GM18870 (cell line): ENCODE measurements at regions not wholly inside any gene's neighbourhood (a gene's known extent, or its start where the extent isn't known, plus 50 kb on each side); places are given as distances from the start of the nearest gene placed in this dataset.
"Not testable (repeated sequence)": the region's sequence is repeated elsewhere in the genome, so short reads cannot be mapped to it uniquely, and the experiment has no call there.

Source experiments
- ATAC-seq: cut with Tn5 transposase; IDR thresholded peaks from one replicate; pipeline ENCODE4 v1.9.1; 2021; ENCODE audit warnings: moderate library complexity; ENCODE audit not compliant: unreplicated experiment

DNA sequence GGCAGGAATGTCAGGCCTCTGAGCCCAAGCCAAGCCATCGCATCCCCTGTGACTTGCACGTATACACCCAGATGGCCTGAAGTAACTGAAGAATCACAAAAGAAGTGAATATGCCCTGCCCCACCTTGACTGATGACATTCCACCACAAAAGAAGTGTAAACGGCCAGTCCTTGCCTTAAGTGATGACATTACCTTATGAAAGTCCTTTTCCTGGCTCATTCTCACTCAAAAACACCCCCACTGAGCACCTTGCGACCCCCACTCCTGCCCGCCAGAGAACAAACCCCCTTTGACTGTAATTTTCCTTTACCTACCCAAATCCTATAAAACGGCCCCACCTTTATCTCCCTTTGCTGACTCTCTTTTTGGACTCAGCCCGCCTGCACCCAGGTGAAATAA is 185.8 kb upstream of the MEIS1 start:
- ATAC-seq = not testable (repeated sequence)

DNA sequence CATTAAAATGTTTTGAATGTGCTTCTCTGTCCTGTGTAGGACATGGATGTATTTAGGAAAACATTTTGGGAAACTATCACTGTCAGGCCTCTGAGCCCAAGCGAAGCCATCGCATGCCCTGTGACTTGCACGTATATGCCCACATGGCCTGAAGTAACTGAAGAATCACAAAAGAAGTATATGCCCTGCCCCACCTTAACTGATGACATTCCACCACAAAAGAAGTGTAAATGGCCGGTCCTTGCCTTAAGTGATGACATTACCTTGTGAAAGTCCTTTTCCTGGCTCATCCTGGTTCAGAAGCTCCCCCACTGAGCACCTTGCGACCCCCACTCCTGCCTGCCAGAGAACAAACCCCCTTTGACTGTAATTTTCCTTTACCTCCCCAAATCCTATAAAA is 191.1 kb upstream of the MEIS1 start:
- ATAC-seq = not testable (repeated sequence)

DNA sequence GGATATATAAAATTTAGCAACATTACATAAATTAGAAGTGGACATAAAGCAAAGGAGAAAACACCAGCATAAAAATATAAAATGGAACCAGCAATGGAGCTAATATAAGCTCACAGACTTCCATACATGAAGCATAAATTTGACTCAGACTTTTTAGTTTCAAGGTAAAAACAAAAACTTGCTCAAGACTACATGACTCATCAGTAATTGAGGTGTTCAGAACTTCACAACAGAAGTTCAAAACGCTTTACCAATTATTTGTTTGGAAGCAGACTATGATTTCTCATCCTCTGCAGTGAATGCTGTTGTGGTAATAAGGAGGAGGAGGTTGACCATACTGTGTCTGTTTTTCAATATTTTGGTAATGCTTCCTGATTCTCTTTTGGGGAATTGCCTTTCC is 192.0 kb upstream of the MEIS1 start:
- ATAC-seq = not testable (repeated sequence)

DNA sequence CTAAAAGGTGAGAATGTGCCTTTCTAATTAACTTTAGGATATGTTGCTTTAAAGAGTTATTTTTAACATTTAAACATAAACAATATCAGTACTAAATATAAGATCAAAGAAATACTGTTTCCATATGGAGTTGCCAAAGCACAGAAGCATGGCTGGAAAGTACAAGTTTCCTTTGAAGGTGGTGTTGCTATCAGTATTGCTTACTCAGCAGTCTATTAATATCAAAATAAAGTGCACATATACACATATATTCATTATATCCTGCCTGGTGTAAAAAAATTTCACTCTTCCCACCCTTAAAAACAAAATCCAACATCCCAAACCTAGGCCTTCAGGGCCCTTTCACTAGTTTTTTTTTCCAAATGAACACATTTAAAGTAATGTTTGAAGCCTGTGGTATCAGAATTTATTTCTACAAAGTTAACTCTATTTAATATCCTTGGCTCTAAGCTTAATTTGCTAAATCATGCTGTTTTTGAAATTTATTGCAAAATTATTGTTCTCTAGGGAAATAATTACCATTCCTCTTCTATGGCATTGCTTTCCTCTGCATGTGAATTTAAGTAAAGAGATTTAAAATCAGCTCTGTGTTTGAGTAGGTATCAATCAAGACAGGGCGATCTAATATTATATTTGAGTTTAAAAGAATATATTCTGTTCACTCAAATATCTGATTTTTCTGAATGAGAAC is 192.7 kb upstream of the MEIS1 start:
- no peak for ATAC-seq

DNA sequence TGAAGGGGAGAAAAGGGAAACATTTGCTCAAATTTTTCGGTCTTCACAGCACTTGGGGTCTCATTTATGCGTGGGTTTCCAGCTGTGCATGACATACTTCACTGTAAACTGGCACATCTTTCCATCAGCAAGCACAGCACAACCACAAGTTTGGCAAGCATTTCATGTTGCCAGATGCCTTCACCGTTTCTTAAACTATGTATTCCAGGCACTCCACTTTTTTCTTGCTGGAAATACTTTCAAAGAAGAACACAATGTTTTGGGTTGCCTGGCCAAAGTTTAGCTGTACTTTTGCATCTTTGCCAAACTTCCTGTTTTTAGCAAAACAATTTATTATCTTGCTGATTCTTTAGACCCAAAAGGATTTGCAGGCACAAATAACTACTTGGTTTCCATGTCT is 194.6 kb upstream of the MEIS1 start:
- ATAC-seq = no peak

DNA sequence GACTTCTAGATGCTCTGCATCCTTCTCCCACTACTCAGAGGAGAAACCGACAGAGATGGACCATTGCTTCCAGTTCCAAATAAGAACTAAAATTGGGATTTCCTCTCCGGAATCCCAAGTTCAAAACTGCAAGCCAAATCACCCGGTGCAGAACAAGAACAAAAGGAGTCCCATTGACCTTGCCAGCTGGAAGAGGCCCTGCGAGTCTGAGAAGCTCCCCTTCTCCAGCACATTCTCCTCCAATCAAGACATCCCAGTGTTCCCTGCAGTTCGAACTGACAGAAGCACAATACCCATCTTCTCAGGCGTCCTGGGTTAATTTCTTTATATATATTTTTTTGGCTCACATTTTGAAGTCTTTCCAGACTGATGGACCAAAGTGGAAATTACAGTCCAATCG is 195.3 kb upstream of the MEIS1 start:
- no peak for ATAC-seq

DNA sequence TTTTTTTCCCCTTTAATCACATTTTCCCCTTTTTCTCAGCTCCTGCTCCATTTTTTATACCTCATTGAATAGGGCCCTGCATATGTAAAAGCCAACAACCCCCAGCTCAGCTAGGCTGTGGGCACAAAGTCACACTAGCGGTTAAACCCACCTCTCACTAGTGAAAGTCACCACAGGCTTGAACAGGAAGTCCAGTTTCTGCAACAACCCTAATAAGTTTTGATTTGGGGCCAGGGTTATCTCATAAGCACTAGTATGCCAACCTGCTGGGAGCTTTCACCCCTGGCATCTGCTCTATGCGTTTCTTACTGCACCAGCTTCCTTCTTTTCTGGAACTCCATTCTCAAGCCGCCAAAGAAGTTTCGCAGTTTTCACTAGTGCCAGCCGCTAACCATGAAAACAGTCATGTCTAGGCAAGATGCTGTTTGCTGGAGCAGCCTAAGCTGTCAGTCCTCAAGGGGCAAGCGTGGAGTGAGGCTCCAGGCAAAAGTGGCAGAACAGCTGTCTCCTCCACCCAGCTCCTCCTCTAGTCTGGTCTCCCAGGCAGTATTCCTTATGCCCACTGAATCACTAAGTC is 197.0 kb upstream of the MEIS1 start:
- no peak for ATAC-seq

DNA sequence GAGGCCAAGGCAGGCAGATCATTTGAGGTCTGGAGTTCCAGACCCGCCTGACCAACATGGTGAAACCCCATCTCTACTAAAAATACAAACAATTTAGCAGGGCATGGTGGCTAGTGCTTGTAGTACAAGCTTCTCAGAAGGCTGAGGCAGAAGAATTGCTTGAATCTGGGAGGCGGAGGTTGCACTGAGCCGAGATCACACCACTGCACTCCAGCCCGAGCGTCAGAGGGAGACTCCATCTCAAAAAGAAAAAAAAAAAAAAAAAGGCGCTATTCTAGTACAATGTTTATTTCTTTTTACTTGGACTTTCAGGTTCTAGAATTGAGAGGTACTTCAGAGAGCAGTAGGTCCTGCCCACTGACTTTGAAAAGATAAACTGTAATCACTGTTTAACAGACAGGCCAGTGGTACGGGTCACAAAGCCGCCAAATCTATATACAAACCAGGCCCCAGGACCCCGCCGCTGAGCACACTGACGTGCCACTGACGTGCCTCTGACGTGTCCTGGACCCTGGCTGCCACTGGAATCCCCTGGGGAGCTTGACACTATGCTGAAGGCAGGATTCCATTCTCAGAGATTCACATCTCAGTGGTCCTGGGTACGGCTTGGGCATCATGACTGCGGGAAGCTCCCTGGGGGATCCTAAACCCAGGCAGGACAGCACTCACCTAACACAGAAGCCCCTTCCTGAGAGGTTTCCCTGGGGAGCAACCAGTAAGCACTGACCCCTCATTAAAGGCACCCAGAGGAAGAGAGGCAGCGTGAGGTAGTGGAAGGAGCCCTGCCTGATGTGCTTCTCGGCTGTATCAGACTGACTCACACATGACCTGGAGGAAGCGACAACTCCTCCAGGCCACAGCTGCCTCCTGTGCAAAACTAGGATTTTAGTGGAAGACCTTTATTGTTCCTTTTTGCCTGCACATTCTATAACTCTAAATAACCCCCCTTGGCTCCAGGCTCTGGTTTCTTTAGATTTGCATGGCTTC is 197.8 kb upstream of the MEIS1 start:
- no peak for ATAC-seq

DNA sequence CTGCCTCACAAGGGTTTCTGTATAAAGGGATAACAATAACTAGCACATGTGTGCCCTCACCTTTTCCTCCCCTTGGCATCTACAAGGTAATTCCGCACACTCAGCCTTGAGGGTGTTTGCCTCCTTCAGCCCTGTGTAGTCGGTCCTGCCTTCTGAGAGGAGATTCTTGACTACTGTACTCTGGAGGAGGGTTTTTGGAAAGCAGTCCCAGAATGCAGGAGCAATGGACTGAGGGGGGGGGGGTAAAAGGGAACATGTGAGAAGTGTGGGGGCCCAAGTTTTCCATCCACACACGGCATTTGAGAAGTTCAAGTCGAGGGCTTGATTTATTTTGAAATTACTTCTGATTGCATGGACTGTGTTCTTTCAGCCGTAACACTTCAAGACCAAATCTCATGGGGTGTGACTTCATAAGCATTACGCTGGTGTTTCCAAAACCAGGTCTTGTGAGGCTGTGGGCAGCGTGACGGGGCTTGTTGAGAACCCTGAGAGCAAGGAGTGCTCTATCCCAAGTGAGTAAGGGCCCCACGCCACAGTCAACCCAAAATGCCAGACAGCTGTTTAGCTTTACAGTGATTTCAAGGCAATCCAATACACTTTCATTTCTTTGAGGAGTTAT is 198.7 kb upstream of the MEIS1 start:
- ATAC-seq = no peak

DNA sequence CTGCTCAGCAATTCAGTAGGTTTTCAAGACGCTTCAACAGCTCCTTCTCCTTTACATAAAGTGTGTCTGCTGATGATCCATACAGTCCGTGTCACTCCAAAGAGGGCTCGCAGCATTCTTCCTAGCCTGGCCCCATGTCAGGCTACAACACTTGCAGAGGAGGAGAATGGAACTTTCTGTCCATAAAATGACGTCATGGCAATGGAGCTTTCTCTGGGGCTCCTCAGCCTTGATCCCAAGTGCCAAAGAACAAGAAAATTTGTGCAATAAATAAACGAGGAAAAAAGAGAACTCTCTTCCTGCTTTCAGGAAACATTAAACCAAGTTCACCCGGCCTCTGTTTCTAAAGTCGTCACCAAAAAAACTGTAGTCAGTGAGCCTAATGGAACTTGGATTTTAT is 199.5 kb upstream of the MEIS1 start:
- ATAC-seq = no peak

DNA sequence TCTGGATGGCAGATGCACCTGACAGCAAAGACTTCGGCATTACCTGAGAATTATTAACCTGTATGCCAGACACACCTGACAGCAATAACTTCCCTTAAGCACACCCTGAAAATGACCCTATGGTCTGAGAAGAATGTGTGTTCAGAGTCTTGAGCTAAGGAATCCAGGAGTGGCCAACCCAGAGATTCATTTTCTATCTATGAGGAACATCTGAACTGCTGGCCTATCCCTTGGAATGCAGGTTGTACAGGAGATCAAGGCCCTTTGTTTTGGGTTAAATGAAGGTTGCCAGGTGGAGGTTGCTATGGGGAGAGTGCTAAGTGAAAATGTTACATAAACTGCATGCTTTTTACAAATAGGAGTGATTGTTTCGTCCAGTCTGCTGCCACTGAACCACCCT is 200.9 kb upstream of the MEIS1 start:
- no peak for ATAC-seq

DNA sequence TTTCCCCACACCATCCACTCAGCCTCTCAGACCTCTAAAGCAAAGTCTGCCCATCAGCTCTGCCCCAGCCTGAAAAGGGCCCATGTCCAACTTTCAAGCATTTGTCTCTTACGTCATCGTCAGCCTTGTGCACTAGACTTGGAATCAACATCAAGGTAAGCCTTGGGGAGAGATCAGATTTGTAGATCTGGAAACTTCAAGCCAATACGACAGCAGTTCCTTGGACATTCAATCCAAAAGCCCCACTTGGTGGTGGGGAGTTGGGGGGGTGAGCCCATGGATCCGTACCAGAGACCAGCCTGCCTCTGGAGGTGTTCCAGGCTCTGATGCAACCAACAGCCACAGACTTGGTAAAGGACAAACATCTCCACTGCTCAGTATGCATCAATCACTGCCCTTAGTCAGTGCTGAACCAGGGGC is 206.8 kb upstream of the MEIS1 start:
- ATAC-seq = no peak

DNA sequence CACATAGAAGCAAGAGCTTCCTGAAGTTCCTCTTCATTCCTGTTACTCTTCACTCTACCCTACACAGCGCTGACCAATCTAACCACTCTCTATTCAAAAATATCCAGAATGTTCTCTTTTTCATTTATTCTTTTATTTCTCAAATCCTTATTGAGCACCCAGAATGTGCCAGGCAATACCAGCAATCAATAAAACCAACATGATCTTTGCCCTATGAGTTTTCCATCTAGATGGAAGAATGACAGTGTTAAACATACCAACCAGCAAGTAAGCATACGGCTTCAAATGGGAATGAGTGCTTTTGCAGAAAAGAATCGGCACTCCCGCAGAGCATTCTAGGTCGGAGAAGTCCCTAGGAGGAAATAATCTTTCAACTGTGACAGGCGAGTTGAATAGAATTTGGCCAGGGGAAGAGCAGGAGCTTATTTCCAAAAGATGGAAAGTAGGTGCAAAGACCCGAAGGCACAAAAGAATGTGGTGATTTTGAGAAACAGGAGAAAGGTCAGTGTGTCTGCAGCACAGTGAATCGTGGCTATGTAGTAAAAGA is 217.8 kb upstream of the MEIS1 start:
- no peak for ATAC-seq

DNA sequence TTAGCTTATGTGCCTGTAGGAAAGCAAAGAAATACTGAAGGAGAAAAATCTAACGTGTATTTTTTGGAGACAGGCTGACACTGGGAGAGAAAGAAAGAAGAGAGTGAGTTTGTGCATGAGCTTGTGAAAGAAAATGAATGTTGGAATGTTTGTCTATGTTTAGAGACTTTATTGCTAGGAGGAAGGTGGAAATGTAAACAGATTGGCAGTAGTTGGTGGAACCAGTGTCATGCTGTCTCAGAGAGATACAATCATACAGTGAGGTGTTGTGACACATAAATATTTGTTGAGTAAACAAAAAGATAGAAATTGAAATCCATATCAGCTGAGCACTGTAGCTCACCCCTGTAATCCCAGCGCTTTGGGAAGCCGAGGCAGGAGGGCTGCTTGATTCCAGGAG is 222.2 kb upstream of the MEIS1 start:
- ATAC-seq = no peak

DNA sequence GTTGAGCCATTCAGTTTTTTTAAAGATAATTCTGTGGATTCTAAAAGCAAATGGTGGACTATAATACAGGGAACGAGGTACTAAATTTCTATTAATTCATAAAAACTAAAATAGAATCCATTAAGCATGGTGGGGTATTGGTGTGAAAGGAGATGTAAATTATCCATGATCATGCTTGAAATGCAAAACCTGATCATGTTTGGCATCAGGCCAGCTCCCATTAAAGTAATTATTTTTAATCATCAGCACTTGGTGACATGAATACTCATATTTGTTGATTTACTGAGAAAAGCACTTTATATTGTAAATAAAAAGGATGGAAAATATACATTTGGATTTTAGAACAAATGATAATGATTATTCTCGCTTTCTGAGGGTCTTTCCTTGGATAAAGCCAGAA is 232.3 kb upstream of the MEIS1 start:
- ATAC-seq = no peak

DNA sequence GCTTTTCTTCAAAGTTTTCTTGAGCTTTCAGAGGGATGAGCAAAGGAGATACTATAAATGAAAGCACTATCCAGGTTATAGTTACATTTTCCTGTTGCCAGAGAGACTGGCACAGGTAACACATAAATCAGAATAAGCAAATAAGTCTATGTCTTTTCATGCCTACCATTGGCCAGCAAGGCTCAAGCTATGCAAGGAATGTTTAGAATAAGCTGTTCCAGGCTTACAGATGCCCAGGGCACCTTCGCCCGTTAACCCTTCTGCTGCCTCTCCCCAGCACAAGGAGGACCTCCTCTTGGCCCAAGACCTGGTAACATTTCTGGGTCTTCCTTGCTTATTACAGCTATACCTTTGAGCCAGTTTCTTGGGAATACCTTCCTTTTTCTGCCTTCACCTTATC is 233.7 kb upstream of the MEIS1 start:
- no peak for ATAC-seq

DNA sequence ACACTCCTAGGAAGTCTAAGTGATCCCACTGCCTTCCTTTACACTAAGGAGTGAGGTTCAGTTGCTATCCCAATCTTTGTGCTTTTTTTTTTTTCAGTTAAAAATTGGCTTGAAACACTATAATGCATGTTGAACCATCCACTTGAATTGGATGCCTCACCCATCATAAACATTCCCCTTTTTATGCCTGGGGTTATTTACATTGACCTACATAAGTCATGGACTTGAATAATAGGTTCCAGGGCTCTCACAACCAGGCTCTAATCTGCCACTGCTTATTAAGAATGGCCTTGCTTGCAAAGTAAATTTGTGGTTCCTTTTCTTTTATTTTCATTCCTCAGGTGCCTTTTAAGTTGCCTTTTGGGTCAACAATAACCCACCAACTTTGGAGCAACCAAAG is 236.1 kb upstream of the MEIS1 start:
- no peak for ATAC-seq

DNA sequence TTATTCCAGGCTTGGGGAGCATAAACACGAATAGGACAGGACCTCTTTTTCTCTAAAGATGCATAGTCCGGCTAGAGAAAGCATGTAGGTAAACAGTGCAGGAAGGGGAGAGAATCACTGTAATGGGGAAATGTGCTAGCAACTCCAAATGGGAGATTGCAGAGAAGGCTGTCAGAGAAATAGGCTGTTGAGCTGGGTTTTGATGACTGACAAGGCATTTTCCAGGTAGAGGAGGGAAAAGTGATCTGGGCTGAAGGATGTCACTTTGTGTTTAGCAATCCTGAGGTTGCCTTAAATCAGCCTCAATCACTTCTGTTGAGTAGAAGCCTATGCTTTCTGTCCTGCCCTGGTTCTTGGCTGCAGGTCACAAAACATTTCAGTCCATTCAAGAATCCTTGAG is 242.0 kb upstream of the MEIS1 start:
- no peak for ATAC-seq

DNA sequence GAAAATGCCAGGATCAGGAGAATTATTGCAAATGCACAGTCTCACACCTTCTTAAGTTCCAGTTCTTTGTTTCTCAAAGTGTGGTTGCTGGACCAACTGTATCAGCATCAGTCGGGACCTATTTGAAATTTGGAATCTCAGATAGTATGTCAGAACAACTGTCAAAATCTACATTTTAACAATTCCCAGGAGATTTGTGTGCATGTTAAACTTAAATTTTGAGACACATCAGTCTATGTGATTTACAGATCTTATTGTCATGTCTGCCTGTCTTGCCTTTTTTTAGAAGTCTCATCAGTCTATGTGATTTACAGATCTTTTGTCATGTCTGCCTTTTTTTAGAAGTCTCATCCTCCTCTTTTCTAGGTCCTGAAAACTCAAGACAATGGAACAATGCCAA is 243.6 kb upstream of the MEIS1 start:
- no peak for ATAC-seq

DNA sequence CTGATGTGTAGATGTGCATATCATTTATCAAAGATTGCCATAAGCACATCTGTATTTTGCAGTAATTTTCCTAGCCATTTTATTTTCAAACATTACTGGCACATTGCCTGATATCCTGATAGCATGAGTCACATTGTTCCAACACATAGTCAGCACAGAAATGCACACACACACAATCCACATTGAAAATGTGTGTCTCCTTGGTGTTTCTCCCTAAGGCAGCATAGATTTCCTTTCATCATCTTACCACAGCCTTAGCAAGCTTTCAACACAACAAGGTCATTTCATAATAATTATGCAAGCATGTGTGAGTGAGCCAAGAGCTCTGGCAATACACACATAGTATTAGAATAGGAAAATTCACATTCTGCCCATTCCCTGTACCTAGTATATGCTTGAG is 245.4 kb upstream of the MEIS1 start:
- no peak for ATAC-seq

DNA sequence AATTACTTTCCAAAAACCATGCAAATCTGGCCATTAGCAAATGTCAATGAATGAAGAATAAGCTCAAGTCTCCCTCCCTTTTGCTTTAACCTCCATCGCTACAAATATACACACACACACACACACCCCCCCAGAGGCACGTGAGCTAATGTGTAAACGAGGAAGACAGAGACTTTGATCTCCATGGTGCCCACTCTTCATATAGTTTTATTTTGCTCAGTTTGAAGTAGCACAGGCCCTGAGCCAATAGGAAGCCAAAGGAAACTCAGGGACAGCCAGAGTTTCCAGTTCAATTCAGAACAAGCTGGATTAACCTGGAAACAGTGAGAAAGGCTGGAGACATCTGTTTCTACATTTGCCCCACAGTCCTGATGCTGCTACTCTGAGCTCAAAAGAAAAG is 248.4 kb upstream of the MEIS1 start:
- no peak for ATAC-seq
